Activated CD8-positive, alpha-beta memory T cell treated with anti-CD3 and anti-CD28 coated beads, Interleukin-2, amount 50 U/mL, for 48 hours (primary cell): ENCODE measurements at regions not wholly inside any gene's neighbourhood (a gene's known extent, or its start where the extent isn't known, plus 50 kb on each side); places are given as distances from the start of the nearest gene placed in this dataset.
A peak's percentile ranks its signal among the peaks of the same experiment; 100 is the strongest.

Experiments used
- DNase-seq: peaks from one replicate; pipeline ENCODE4 v3.0.0-alpha.2; 2020

GRCh38 chr15:70504988-70505387 lies 258.4 kb downstream of the UACA start:
- no peak for DNase-seq

GRCh38 chr15:70504299-70504951 lies 258.9 kb downstream of the UACA start:
- no peak for DNase-seq

- DNase-seq: no peak
These were observed 259.5 kb downstream of the UACA start for GRCh38 chr15:70503798-70504298.

DNA sequence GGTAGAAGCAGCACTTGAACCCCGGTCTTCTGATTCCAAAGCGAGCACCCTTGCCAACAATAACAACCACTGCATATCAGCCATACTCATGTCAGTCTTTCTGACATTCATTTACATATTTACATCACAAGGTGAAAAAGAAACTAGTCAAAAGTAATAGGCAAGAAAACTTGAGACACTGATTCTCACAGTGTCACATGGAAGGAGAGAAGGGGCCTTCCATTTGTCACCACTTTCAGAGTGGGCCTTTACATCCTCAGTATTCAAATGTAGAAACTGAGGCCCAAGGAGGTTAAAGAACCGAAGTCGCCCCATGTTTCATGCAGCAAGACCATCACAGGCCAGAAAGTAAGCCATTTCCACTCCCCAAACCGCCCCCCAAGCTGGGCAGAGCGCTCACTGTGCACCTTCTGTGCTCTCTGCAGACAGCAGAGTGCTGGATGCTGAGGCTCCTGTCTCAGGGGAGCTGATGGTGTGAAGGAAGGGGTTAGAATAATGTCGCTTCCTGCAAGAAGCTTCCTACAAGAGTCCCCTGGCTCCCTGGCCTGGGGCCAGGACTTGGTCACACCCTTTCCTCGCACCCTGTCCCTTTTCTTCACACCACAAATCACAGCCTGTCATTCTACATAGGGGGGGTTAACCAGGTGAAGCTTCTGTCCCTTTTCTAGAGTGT lies 260.1 kb downstream of the UACA start:
- no peak for DNase-seq

- DNase-seq: no peak
These were observed 260.8 kb downstream of the UACA start for GRCh38 chr15:70502529-70502928.

GRCh38 chr15:70501849-70502248 lies 261.5 kb downstream of the UACA start:
- DNase-seq: no peak

DNA sequence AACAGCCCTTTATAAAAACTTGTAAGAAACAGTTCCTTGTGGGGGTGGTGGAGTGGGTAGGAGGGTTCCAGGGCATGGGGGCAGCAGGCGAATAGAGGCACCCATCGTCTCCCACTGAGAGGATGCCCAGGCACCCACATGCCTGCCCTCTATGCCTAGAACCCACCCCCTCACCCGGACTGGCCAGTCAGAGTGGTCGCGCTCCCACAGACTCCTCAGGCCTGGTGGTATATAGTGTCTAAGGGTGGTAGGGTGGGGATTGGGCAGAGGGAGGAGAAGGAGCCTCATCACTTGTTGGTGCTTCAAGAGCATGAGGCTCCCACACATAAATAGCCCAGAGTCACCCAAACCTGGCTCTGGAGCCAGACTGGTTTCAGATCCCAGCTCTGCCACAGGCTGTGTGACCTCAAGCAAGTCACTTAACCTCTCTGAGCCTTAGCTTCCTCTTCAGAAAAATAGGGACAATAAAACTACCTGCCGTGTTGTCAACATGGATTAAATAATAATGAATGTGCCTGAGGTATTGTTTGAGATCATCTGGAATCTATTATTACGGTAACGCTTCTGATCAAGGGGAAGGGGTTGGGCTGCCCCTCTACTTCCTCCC lies 262.1 kb downstream of the UACA start:
- DNase-seq: no peak

DNA sequence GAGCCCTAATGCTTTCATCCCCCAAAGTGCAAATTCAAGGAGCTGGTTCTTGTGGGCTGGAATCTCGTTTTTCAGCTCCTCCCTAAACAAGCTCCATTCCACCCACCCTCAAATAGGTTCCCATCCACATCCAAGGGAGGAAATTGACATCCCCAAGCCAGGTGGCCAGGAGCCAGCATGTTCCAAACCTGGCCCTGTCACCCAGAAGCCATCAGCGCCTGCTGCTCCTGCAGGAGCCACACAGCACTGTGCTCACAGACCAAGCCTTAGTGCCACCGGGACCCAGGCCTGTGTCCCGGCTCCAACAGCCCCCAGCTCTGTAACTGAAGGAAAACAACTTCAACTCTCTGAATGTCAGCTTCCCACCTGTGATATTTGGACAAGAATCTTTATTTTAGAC lies 263.6 kb downstream of the UACA start:
- DNase-seq: no peak

- no peak for DNase-seq
These were observed 265.2 kb downstream of the UACA start for GRCh38 chr15:70498096-70498626.

GRCh38 chr15:70497661-70498060 lies 265.7 kb downstream of the UACA start:
- no peak for DNase-seq

DNA sequence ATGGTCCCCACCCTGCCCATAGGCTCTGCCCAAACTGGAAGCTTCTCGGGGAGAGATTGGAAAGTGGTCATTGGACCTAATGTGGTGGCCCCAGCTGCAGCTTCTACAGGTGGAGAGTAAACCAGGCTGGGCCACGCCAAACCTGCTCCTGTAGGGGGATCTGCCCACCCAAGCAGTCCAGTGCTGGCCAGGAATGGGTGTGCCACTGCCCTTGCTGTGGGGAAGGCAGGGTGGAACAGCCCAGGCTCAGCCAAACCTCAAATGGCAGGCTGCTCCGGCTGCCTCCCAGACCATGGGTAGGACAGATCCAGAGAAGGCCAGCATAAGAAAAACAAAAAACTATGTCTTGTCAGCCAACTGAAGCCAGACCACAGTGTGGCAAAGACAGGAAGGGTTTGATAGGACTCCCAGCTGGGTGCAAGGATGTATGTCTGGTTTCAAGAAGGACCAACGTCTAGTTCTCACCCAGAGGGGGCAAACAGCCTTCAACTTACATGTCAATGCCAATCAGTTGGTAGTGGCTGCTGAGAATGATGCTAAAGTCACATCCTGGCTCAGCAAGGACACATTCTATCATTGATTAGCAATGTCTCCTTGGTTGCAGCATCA lies 267.3 kb downstream of the UACA start:
- DNase-seq: no peak

DNA sequence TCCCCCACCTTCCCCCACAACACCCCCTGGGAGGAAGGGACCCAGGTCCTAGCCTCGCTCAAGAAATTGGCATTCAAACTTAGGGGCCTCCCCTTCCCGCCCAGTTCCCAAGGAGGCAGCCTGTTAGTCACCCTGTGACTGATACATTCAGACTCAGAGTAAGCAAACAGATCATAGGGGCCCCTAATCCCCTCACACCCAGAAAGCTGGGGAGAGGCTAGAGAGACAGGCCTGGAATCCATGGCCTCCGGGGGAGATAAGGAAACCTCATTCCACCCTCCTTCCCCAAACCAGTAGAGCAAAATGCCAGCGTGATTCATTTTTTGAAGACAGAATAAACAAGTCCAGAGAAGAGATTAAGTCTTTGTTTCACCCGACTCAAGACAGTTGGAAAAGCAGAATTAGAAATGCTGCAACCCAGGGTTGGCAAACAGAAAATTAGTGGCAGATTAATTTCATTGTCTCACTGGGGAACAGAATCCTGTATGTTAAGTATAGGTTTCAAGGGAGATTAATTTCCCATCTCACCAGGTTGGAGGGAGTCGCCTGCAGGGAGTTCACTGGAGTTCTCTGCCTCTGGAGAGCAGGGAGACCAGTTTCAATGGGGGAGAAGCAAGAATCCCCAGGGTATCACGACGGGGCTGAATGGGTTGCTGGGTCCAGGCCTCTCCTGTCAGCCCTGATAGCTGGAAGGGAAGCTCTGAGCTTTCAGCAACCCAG lies 268.3 kb downstream of the UACA start:
- no peak for DNase-seq

DNA sequence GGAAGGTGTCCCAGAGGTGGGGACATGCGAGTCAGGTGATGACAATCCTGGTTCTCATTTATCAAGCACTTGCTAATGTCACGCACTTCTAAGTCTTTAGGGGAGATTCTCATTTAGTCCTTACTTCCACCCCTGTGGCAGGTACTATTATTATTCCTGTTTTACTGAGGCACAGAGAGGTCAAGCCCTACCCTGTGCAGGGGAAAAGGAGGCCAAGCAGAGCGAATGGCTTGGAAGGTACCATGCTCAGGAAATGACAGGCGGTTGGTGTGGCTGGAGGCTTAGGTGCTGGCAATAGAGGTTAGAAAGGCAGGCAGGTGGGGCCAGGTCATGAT lies 268.9 kb downstream of the UACA start:
- DNase-seq: no peak

DNA sequence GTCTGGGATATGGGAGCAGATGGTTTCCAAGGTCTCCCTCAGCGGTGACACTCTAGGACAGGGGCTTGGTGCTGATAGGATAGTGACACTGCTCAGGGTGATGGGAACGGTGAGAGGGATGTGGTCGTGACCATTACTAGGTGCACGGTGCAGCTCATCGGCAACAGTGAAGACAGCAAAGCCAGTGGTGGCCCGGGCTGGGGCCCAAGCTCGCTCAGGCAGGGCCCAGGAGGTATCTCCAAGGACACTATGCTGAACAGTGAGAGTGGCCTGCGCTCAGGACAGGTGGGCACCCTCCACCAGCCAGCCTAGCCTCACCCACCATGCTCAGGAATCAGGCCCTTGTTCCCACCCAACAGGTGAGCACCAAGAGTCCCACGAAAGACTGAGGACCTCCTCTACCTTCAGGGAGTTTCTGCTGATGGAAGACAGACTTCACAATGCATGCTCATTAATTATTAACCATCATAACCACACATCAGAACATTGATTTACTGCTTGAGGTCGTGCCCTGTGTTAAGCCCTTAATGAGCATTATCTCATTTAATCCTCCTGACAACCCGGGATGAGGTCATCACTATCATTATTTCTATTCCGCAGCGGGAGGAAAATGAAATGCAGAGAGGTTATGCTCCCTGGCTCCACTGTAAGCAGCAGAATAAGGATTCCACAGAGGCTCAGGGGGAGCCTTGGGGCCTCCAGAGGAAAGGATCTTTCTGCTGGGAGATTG lies 269.4 kb downstream of the UACA start:
- no peak for DNase-seq

- no peak for DNase-seq
These were observed 270.0 kb downstream of the UACA start for GRCh38 chr15:70493376-70493775.

DNA sequence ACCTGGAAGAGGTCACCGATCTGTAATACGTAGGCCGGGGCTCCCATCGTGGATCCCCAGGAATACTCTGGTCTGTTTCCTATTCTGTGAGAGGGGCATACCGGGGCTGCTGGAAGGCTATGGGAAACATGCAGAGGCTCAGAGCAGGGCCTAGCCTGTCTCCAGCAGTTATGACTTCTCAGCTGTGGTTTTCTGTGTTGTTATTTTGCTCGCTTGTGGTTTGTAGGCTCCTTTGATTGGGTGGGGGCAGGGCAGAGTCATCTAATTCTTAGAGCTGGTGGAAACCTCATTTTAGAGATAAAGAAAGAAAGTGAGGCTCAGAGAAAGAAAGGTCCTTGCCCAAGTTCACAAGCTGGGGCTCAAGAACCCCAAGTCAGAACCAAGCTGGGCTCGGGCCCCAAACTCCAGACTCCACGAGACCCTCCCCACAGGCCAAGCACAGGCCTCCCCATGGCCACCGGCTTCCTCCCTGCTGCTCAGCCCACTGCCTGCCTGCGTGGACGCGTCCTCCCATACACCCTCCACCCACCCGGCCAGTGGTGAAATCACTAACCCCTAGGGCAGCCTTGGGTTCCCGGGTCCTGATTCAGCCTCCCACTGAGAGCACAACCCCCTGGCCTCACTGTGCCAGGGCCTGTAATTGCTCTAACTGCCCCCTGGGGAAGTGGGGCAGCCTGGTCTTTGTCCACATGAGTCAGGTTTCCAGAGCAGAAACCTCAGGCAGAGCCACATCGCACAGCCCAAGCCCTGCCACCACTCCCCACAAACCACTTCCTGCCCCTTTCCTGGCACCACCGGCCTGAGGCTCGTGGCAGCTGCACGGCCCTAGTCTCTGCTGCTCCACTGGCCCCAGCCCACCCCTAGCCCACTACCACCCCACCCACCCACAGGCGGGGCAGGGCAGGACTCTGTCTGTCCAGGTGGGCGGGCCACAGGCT lies 270.8 kb downstream of the UACA start:
- DNase-seq: peak; percentile 89

- no peak for DNase-seq
These were observed 271.7 kb downstream of the UACA start for GRCh38 chr15:70491641-70492040.

GRCh38 chr15:70491201-70491621 lies 272.1 kb downstream of the UACA start:
- no peak for DNase-seq

DNA sequence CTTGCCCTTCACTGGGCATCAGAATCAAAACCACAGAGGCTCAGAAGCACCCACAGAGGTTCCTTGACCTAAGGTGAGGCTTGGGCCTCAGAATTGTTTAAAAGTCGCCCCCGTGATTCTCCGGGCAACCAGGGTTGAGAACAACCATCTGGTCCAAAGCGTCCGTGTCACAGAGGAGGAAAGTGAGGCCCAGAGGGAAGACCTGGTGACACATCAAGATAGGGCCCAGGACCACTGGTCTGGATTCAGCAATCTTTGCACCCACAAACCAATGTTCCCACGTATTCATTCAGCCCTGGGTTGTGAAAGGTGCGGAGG lies 272.6 kb downstream of the UACA start:
- DNase-seq: no peak

- no peak for DNase-seq
These were observed 273.1 kb downstream of the UACA start for GRCh38 chr15:70490148-70490837.
